Endothelial cell of umbilical vein (primary cell): ENCODE measurements at regions not wholly inside any gene's neighbourhood (a gene's known extent, or its start where the extent isn't known, plus 50 kb on each side); places are given as distances from the start of the nearest gene placed in this dataset.

Experiments
- BruUV-seq: library from RNA; stranded (reverse); fragments of 400-500 nt; replicated peaks from 2 replicates; lab custom pipeline; 2021; lab: Mats Ljungman, UMichigan
- CTCF ChIA-PET: fragments of 300-600, 350-600 bp; sonication (Branson Sonifier 250); formaldehyde crosslinking; loops from one replicate; lab custom pipeline; 2021; ENCODE audit warnings: antibody characterized with exemption, inconsistent platforms; lab: Charles Lee
- POLR2A ChIA-PET: fragments of 300-600, 350-600 bp; sonication (Branson Sonifier 250); formaldehyde crosslinking; loops from one replicate; lab custom pipeline; 2021; ENCODE audit warnings: antibody characterized with exemption, inconsistent platforms; lab: Charles Lee
- DNase-seq: peaks from one replicate; pipeline ENCODE4 v3.0.0-alpha.2; 2011; ENCODE audit warnings: low read depth, low spot score
- FAIRE-seq: peaks from 2 replicates; lab custom pipeline; 2011; peaks lifted over from hg19 to GRCh38; lab: Jason Lieb, UNC
- H2AFZ ChIP-seq: 2 replicates; pipeline ENCODE4 v1.6.0; 2012; ENCODE audit warnings: low read depth, low read length, control low read depth, inconsistent platforms
- H3K27ac ChIP-seq: 2 replicates; pipeline ENCODE4 v1.5.1; 2011; ENCODE audit warnings: low read depth, mild to moderate bottlenecking, control low read depth, low read length, moderate library complexity; ENCODE audit not compliant: insufficient read depth
- H3K27me3 ChIP-seq, 2 experiments: 2 replicates each; pipeline versions ENCODE4 v1.6.0 to v1.6.1; 2011; ENCODE audit warnings: low read length in 2 of 2, mixed read lengths in 1 of 2; ENCODE audit not compliant: control insufficient read depth in 2 of 2, insufficient read depth in 2 of 2
- H3K36me3 ChIP-seq, 2 experiments: 2 replicates in 1 of 2; 3 replicates in 1 of 2; pipeline ENCODE4 v1.5.1; 2011; ENCODE audit warnings: low read length in 2 of 2, mild to moderate bottlenecking in 1 of 2, moderate library complexity in 1 of 2; ENCODE audit not compliant: control insufficient read depth in 2 of 2, insufficient read depth in 2 of 2; ENCODE audit errors: extremely low read depth in 1 of 2
- H3K4me1 ChIP-seq: 3 replicates; pipeline ENCODE4 v1.5.1; 2011; ENCODE audit warnings: mild to moderate bottlenecking, low read length; ENCODE audit not compliant: control insufficient read depth, insufficient read depth; ENCODE audit errors: extremely low read depth
- H3K4me2 ChIP-seq: 2 replicates; pipeline ENCODE4 v1.6.1; 2011; ENCODE audit warnings: low read length, control low read depth, mixed read lengths; ENCODE audit not compliant: insufficient read depth
- H3K4me3 ChIP-seq, 3 experiments: fragments of 200-600 bp in 1 of 3; sonication (generic), shearing (Covaris generic) in 1 of 3; replicated peaks in 1 of 3; 2 replicates each; pipeline ENCODE4 v1.5.1; 2011 to 2016; ENCODE audit warnings: control low read depth in 3 of 3, low read length in 3 of 3, mild to moderate bottlenecking in 2 of 3, inconsistent platforms in 1 of 3, low read depth in 1 of 3, moderate library complexity in 1 of 3; ENCODE audit not compliant: insufficient read depth in 1 of 3
- H3K79me2 ChIP-seq: 2 replicates; pipeline ENCODE4 v1.6.0; 2012; ENCODE audit warnings: low read length, inconsistent platforms; ENCODE audit not compliant: control insufficient read depth, insufficient read depth
- H3K9ac ChIP-seq: replicated peaks from 2 replicates; pipeline ENCODE3; 2011; ENCODE audit warnings: low read length, control low read depth; ENCODE audit not compliant: insufficient read depth; ENCODE audit errors: extremely low read depth
- H3K9me1 ChIP-seq: replicated peaks from 3 replicates; pipeline ENCODE4 v1.6.0; 2011; ENCODE audit warnings: mild to moderate bottlenecking, low read length; ENCODE audit not compliant: control insufficient read depth, insufficient read depth; ENCODE audit errors: extremely low read depth
- H3K9me3 ChIP-seq: replicated peaks from 2 replicates; pipeline ENCODE4 v1.5.1; 2012; ENCODE audit warnings: low read length, inconsistent platforms; ENCODE audit not compliant: control insufficient read depth, insufficient read depth
- H4K20me1 ChIP-seq: replicated peaks from 2 replicates; pipeline ENCODE3; 2011; ENCODE audit warnings: mild to moderate bottlenecking, low read length; ENCODE audit not compliant: control insufficient read depth, insufficient read depth; ENCODE audit errors: extremely low read depth
- EZH2 ChIP-seq: IDR thresholded peaks from 2 replicates; pipeline ENCODE4 v1.6.1; 2012; ENCODE audit warnings: borderline replicate concordance, low read depth, mild to moderate bottlenecking, moderate library complexity, low read length, inconsistent platforms; ENCODE audit not compliant: severe bottlenecking
- FOS ChIP-seq: IDR thresholded peaks from 2 replicates; pipeline ENCODE4 v1.6.1; 2011; ENCODE audit warnings: mild to moderate bottlenecking, low read length, moderate library complexity, borderline replicate concordance; ENCODE audit not compliant: insufficient read depth
- GATA2 ChIP-seq: IDR thresholded peaks from 2 replicates; pipeline ENCODE4 v1.7.0; 2011; ENCODE audit warnings: low read depth, mild to moderate bottlenecking, moderate library complexity, mixed read lengths, low read length; ENCODE audit not compliant: insufficient read length, insufficient read depth
- JUN ChIP-seq: IDR thresholded peaks from 2 replicates; pipeline ENCODE4 v1.6.1; 2011; ENCODE audit warnings: borderline replicate concordance, low read depth; ENCODE audit not compliant: insufficient read length, insufficient read depth
- MAX ChIP-seq: IDR thresholded peaks from 2 replicates; pipeline ENCODE4 v1.6.1; 2011; ENCODE audit not compliant: insufficient read depth, insufficient read length
- MYC ChIP-seq: IDR thresholded peaks from one replicate; pipeline ENCODE4 v1.6.1; 2011; ENCODE audit warnings: mild to moderate bottlenecking, low read depth, low read length
- POLR2A ChIP-seq: IDR thresholded peaks from 2 replicates; pipeline ENCODE4 v1.6.1; 2012; ENCODE audit warnings: low read depth, mild to moderate bottlenecking, control low read depth, low read length
- POLR2AphosphoS5 ChIP-seq: IDR thresholded peaks from 2 replicates; pipeline ENCODE4 v1.6.1; 2012; ENCODE audit warnings: low read depth, mild to moderate bottlenecking, control low read depth, low read length, moderate library complexity; ENCODE audit not compliant: insufficient read depth
- dilution Hi-C: fragments of 300-500 bp; cut with MboI; formaldehyde crosslinking; loops from one replicate; pipeline ENCODE4 v1.15.0; 2019; ENCODE audit warnings: low sequenced_read_pairs; ENCODE audit not compliant: extremely low pct_ligation_motif_present
- intact Hi-C: fragments of 100-400 bp; cut with micrococcal nuclease; formaldehyde crosslinking; loops from one replicate; pipeline ENCODE4 v1.10.0; 2022
- TF ChIP-seq, protein P1 (sequence below), 2 donors: IDR thresholded peaks; 1 replicate in 1 of 2; 2 replicates in 1 of 2; pipeline ENCODE4 v1.5.1; 2011; ENCODE audit warnings: low read length in 2 of 2, mild to moderate bottlenecking in 2 of 2, moderate library complexity in 2 of 2, control low read depth in 1 of 2, inconsistent platforms in 1 of 2, low read depth in 1 of 2; ENCODE audit not compliant: insufficient read depth in 1 of 2; ENCODE audit errors: extremely low read depth in 1 of 2

- intact Hi-C loops, result no loop called here
- no peaks in the 10 kb centered on the region for H3K27me3 ChIP-seq
- ChIA-PET POLR2A (no interaction called here), CTCF (no interaction called here)
- no peak for TF ChIP-seq JUN
- no peak for TF ChIP-seq GATA2
- no peak for TF ChIP-seq MAX
- TF ChIP-seq, protein P1, sequence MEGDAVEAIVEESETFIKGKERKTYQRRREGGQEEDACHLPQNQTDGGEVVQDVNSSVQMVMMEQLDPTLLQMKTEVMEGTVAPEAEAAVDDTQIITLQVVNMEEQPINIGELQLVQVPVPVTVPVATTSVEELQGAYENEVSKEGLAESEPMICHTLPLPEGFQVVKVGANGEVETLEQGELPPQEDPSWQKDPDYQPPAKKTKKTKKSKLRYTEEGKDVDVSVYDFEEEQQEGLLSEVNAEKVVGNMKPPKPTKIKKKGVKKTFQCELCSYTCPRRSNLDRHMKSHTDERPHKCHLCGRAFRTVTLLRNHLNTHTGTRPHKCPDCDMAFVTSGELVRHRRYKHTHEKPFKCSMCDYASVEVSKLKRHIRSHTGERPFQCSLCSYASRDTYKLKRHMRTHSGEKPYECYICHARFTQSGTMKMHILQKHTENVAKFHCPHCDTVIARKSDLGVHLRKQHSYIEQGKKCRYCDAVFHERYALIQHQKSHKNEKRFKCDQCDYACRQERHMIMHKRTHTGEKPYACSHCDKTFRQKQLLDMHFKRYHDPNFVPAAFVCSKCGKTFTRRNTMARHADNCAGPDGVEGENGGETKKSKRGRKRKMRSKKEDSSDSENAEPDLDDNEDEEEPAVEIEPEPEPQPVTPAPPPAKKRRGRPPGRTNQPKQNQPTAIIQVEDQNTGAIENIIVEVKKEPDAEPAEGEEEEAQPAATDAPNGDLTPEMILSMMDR (IDR thresholded peaks at IDR 0.05; ENCODE audit: extremely low read depth in 1 of 2, insufficient read depth in 1 of 2, low read depth in 1 of 2, low read length in 2 of 2), result no peak
- no peaks in the 10 kb centered on the region for H3K36me3 ChIP-seq
- H3K4me3 ChIP-seq, result no peak overlapping the region
- no peak overlapping the region for H3K27ac ChIP-seq
- BruUV-seq, result no TSS peak
- H3K9ac ChIP-seq, result no peak overlapping the region
- DNase-seq (no peak), FAIRE-seq (no peak)
- no peaks in the 10 kb centered on the region for H3K4me1 ChIP-seq
- H3K4me2 ChIP-seq, result no peak overlapping the region
- peaks cover 6% of the 10 kb centered on the region for H3K9me3 ChIP-seq
- H4K20me1 ChIP-seq, result no peaks in the 10 kb centered on the region
- H2AFZ ChIP-seq, result no peak overlapping the region
- no peaks in the 10 kb centered on the region for H3K9me1 ChIP-seq
- dilution Hi-C loops, result no loop called here
- H3K79me2 ChIP-seq, result no peaks in the 10 kb centered on the region
Measured at GRCh38 chr11:133695387-133695786, 149.9 kb downstream of the SPATA19 start.

DNA sequence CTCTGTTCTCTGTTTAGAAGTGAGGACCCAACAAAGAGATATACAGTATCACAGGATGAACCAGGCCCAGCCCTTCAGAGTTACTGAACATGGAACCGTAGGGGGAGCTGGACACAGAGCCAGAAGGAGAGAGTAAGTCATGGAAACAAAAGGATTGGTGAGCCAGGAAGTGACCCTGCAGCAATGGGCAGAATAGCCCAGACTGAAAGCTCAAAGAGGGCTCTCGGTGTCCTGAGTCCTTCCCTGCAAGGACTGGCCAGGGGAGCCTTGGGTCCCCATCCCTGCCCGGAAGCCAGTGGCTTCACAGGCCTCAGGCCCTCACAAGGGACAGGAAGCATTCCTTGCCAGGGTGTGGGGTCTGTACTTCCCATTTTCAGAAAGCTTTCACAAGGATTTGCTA is 150.6 kb downstream of the SPATA19 start:
- intact Hi-C loops (no loop called here), dilution Hi-C loops (no loop called here)
- no peak for DNase-seq
- TF ChIP-seq MYC, result no peak
- no peak for TF ChIP-seq FOS
- TF ChIP-seq POLR2AphosphoS5, result no peak
- TF ChIP-seq EZH2, result no peak
- TF ChIP-seq, protein P1 (IDR thresholded peaks at IDR 0.05; ENCODE audit: extremely low read depth in 1 of 2, insufficient read depth in 1 of 2, low read depth in 1 of 2, low read length in 2 of 2), result no peak
- no peak for TF ChIP-seq MAX
- TF ChIP-seq GATA2, result no peak
- TF ChIP-seq POLR2A, result no peak
- no peak for TF ChIP-seq JUN
- peaks cover 6% of the 10 kb centered on the region for H3K9me3 ChIP-seq
- ChIA-PET POLR2A (no interaction called here), CTCF (no interaction called here)
- H3K9me1 ChIP-seq, result no peaks in the 10 kb centered on the region
- H2AFZ ChIP-seq, result no peak overlapping the region
- H3K79me2 ChIP-seq, result no peaks in the 10 kb centered on the region
- no peak overlapping the region for H3K27ac ChIP-seq
- H3K4me1 ChIP-seq, result no peaks in the 10 kb centered on the region
- no peak overlapping the region for H3K4me3 ChIP-seq
- no peak overlapping the region for H3K9ac ChIP-seq
- H3K27me3 ChIP-seq, result no peaks in the 10 kb centered on the region
- H4K20me1 ChIP-seq, result no peaks in the 10 kb centered on the region
- no peak for FAIRE-seq
- BruUV-seq, result no TSS peak
- H3K4me2 ChIP-seq, result no peak overlapping the region
- H3K36me3 ChIP-seq, result no peaks in the 10 kb centered on the region
